CD4-positive, alpha-beta T cell treated with Interferon alpha-2 for 1 hour (primary cell): ENCODE measurements at regions not wholly inside any gene's neighbourhood (a gene's known extent, or its start where the extent isn't known, plus 50 kb on each side); places are given as distances from the start of the nearest gene placed in this dataset.
"Not testable (repeated sequence)": the region's sequence is repeated elsewhere in the genome, so short reads cannot be mapped to it uniquely, and the experiment has no call there.

Experiments
- DNase-seq, 2 donors: peaks; one replicate each; pipeline ENCODE4 v3.0.0-alpha.2; 2020 to 2022

DNA sequence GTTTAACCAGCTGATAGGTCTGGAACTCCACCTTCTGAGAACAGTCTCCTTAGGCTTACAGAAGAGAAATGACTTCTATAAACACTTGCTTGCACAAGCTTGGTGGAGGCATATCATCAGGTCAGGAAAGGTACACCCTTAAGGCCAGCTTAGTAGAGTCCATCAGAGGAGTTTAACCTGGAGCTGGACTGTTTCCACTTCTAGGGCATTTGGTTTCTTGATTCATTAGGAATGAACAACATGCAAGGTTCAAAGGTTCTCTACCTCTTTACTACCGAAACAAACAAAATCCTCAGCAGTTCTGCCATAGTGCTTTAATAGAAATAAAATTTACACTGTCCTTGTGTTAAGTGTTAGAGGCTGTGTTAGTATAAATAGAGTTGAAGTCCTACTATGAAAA, 171.4 kb upstream of the NPY2R start:
- no peak for DNase-seq

DNA sequence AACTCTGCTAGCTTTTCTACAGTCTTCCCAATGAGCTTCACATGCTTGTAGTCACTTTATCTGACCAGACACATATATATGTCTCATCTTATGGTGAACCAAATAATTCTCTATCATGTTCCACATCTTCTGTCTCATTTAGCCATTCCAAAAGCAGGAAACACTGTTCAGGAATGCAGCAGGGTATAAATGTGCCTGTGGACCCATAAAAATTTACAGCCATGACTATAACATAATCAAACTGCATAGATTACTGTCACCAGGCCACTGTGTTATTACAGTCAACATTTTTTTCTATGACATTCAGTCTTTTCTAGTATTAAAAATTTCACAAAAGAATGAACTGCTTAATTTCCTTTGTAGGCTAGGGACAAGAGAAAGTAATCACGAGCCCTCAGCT, 170.0 kb upstream of the NPY2R start:
- no peak for DNase-seq

DNA sequence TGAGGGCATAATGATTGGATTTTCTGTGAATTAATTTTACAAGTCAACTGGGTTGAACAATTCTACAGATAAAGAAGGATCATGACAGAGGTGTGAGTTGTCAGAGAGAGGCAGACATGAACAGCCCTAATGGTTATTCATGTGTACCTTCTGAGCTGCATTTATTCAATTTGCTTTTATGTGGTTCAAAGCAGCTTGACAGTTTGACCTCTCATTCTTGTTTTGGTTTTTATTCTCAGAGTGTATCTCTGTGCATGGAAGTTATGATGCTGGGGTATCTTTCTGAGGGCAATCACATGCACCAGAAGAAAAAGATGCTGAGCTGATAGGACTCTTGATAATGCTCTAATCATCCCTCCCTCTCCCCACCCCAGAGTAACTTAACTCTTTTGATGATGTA, 169.3 kb upstream of the NPY2R start:
- DNase-seq, result no peak

DNA sequence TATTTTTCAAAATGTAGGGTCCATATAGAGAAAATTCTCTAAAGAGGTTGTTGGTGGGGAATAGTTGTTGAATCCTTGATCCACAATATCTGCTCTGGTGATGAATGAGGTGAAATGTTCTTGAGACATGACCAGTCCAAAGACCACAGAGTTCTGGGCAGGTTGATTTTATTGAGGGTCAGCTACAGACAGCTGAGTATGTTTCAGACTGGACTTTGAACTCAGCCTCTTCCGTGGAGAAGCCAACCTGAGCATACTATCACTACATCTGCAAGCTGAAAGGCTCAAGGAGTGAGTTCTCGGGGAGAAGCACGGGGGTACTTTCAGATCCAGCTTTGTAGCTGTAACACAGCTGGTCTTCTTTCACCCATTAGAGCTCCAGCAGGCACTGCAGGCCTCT, 168.4 kb upstream of the NPY2R start:
- DNase-seq, result no peak

DNA sequence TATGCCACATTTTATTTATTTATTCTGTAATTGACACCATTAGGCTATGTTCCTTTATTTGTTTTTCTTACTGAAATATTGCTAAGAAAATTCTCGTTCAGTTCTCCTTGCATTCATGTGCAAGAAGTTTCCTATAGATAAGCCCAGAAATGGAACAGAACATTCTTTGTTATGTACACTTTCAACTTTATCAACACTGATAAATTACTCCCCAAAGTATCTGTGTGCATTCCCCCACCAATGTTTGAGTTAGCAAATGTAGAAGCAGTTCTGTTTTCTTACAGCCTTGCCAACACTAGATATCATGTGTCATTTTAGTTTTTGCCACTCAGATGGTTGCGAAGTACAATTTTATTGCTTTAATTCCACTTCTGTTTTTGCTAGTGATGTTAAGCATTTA, 166.4 kb upstream of the NPY2R start:
- no peak for DNase-seq

DNA sequence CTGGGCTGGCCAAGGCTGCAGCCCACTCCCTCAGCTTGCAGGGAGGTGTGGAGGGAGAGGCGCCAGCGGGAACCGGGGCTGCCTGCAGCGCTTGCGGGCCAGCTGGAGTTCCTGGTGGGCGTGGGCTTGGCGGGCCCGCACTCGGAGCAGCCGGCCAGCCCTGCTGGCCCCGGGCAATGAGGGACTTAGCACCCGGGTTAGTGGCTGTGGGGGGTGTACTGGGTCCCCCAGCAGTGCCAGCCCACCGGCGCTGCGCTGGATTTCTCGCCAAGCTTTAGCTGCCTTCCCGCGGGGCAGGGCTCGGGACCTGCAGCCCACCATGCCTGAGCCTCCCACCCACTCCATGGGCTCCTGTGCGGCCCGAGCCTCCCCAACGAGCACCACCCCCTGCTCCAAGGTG, 164.2 kb upstream of the NPY2R start:
- not testable (repeated sequence) for DNase-seq

DNA sequence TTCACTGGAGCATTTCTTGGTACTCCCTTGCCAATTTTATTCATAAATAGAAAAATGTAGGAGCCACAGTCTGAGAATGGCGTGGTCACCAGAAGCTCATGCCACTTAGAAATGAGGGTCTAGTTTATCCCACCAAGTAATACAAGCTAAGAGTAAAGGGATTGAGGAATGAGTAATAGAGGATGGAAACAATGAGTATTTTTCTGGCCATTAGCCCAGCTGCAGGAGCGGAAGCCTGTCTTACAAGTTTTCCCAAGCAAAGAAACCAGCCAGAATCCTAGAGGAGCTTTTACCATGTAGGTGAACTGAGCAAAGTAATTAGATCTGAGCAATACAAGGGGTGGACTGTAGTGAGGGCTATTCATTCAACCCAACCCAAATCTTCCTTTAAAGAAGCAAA, 160.7 kb upstream of the NPY2R start:
- DNase-seq, result no peak

DNA sequence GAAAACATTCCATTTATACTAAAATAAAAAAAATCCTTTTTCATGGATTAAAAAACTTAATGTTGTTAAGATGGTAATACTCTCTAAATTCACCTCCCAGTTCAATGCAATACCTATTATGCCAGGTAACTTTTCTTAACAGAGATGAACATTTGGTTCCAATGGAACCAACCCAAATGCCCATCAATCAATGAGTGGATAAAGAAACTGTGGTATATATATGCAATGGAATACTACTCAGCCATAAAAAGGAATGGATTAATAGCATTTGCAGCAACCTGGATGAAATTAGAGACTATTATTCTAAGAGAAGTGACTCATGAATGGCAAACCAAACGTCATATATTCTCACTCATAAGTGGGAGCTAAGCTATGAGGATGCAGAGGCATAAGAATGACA, 154.4 kb upstream of the NPY2R start:
- not testable (repeated sequence) for DNase-seq

DNA sequence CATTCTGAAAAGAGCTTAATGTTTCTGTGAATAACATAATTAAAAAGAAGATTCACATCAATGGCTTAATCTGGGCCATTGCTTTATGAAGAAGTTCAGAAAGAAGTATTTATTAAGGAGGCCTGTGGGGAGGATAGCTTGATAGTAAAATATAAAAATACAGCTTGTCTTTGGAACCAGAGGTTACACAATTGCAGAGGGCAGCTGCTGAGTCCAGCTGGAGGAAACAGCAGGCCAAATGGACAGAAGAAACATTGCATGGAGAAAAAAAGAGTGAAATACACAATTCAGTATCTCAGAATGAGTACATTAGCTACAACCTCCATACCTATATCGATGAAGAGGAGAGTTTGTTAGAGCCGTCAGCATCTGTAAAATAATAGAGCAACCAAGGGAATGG, 148.0 kb upstream of the NPY2R start:
- DNase-seq, result no peak

DNA sequence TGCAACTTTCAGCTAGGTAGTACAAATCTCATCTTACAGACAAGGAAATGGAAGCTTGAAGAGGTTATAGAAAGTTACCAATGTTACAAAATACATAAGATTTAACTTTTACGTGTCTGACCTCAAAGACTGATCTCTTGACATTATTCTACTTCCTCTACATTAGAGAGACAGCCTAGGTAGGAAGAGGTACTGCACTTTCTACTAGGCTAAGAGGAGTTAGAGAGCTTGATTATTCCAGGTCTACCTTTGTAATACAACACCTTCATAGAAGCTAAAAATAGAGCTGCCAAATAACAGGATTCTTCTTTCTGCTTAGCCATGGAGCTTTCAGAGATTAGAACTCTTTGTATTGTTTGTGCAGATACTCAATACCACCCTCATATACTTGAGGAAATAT, 147.6 kb upstream of the NPY2R start:
- DNase-seq, result no peak

DNA sequence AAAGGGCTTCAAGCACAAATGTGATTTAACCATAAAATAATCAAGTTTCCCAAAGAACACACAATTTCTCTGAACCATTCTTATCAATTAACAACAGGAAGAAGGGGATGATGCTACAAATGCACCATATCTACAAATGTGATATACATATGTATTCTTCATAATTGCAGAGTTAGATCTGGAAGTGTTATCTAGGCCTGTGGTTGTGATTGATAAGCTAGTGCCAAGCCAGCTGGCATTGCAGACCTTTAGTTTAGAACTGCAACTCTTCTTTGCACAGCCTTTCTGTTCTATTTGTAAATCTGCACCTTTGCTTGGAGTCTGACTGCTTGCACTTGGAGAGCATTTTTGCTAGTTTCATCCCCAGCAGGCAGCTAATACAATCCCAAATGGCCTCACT, 145.5 kb upstream of the NPY2R start:
- no peak for DNase-seq

DNA sequence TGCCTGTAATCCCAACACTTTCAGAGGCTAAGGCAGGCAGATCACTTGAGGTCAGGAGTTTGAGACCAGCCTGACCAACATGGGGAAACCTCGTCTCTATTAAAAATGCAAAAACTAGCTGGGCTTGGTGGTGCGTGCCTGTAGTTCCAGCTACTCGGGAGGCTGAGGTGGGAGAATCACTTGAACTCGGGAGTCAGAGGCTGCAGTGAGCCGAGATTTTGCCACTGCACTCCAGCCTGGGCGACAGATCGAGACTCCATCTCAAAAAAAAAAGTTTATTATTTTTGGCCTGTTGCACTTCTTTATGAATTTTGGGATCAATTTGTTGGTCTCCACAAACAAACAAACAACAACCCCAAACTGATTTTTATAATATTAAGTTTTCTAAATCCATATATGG, 143.5 kb upstream of the NPY2R start:
- DNase-seq, result not testable (repeated sequence)

DNA sequence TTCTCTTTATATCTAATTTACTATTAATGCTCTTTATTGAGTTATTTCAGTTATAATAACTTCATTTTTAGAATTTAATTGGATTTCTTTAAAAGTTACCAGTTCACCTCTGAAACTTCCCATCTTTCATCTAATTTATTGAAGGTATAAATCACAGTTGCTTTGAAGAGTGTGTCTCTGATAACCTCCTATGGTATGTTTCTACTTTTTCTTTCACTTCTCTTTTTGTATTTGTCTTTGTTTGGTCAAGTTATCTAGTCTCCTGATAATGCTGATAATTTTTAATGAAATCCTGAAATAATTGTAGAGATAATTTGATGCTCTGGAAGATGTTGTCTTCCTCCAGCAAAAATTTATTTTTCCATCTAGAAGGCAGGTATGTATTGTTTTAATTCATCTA, 141.6 kb upstream of the NPY2R start:
- DNase-seq, result no peak

DNA sequence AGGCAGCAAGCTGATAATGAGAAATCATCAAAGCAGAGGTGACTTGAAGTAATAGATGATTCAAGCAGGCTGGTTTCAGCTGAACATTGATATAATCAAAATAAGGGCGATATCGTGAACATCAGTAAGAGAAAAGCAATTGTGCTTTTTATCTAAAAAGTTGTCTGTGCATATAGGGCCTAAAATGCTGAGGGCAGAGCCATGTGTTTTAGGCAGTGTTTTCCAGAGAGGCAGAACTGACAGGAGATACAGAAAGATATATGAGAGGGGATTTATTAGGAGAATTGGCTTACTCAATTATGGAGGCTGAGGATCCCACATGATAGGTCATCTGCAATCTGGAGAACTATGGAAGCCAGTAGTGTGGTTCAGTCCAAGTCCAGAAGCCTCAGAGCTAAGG, 136.5 kb upstream of the NPY2R start:
- DNase-seq, result no peak

DNA sequence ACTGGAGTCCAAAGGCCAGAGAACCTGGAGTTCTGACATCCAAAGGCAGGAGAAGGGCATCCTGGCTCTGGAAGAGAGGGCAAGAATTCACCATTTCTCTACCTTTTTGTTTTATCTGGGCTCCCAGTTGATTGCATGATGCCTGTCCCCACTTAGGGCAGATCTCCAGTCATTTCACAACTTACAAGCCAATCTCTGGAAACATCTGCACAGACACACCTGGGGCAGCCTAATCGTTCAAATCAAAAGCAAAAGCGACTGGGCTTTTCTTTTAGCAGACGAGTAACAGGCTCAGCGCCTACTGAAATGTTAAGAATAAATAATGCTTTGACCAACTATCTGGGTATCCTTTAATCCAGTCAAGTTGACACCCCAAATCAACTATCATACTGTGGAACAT, 136.0 kb upstream of the NPY2R start:
- DNase-seq, result no peak

DNA sequence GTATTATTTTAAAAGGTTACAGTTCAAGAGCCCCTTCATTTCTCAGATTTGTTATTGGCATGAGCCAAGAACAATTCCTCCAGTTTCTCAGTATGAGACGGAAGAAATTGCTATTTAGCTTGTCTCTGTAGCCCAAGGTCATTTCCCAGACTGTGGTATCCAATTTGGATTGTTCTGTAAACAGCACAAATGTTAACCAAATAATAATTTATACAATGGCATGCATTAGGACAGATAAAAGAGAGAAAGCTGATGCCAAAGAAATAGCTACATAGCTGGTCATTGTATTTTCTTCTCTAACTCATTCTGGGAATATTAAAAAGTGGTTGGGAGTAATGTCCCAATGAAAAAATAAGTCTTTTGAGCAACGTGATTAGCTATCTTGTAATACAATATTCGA, 134.6 kb upstream of the NPY2R start:
- DNase-seq, result no peak

DNA sequence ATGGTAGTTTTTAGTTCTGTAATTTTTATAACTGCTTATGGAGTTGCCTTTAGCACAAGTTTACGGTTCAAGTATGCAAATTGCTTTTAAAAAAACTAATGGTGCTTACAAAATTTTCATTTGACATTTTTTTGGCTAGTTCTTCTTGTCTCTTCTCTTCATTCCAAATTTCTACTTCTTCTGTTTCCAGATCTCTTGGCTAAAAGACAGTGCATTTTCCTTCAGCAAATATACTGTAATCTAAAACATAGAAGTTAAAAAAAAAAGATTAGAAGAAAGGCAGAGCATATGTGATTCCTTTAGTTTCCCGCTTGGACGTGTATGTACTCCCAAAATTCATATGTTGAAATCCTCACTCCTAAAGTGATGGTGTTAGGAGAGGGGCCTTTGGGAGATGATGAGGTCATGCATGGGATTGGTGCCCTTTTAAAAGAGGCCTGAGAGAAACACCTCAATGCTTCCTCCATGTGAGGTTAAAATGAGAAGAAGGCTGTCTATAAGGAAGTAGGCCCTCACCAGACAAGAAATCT, 132.1 kb upstream of the NPY2R start:
- no peak for DNase-seq

DNA sequence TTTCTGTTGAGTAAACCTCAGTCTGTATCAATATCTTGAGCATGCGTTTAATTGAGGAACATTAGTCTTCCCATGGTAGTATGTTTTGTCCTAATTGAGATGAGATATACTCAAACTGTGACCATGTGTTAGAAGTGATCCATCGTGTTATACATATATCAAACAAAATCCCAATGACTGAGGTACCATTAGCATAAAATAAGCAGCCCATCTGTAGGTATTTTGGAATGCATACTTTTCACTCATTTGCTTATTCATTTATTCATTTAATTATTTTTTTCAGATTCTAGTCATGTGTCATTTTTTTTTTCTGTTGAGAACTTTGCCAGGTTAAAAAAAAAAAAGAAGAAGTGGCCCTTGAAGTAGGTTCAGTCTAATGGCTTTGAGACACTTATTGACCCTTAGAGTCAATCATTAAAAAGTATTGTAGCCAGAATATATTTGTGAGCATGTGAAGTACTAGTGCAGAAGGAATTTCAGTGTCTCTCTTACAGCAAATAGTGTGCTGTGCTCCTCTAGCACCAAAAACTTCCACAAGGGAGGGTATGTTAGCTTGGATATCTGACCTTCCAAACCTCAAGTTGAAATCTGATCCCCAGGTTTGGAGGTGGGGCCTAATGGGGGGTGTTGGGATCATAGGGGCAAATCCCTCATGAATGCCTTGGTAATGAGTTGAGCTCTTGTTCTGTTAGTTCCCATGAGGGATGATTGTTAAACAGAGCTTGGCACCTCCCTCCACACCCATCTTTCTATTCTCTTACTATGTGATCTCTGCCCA, 130.8 kb upstream of the NPY2R start:
- no peak for DNase-seq

DNA sequence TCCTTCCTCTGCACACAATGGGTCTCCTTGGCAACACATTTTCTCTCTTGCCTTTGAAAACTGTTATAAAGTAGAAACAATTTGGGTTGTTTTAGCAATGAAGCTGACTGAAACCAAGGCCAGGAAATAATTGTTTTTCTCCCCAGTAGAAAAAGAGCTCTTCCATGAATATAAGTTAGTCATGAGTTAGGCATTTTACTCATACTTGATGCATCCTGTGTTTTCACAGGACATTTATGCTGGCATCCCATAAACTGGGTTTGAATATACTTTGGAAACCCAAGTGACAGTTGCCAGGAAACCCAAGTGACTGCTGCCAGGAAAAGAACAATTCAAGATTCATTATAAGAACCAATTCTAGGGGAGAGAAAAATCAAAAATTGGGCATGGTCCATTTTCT, 128.6 kb upstream of the NPY2R start:
- DNase-seq, result no peak

DNA sequence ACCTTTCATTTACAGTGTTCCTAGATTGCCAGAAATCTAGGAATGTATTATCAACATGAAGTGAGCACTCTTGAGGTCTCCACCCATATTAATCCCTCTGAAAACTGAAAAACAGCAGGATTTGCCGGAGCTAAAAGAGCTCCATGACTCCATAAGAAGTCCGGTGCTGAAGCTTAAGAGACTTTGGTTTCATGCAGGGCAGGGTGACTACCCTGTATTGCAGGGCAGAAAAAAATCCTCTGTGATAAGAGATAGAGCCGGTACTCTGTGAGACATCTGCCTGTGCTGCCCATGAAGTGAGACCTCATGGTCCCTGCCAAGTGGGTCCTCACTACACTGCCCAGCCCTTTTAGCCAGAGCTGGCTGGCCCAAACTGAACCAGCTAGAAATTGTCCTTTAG, 127.2 kb upstream of the NPY2R start:
- DNase-seq, result no peak

DNA sequence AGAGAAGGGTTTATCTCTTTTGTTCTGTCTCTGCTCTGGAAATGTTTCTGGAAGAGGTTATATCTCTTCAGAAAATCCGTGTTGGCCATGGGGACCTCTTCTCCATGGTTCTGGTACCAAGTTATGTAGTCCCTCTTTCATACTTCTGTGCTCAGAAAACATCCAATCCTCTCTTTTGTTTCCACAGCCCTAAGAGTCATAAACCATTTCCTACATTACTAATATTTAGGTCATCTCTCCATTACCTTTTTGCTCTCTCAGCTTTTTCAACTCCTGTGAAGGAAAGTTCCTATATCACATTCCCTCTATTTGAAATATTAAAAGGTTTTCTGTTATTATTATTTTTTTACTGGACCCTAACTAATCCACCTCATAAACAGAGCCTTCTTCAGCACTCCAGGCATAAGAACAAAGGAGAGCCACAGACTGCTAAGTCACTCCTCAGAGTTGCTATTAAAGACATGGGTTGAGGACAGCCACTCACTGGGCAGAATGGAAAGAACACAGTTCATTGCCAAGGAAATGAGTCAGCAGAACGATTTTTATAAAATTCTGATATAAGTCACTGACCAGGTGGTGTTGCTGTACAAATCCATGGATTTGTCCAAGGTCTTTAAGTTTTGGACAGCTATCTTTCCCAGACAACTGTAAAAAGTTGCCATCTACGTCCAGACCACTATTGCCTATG, 122.4 kb upstream of the NPY2R start:
- DNase-seq, result no peak

DNA sequence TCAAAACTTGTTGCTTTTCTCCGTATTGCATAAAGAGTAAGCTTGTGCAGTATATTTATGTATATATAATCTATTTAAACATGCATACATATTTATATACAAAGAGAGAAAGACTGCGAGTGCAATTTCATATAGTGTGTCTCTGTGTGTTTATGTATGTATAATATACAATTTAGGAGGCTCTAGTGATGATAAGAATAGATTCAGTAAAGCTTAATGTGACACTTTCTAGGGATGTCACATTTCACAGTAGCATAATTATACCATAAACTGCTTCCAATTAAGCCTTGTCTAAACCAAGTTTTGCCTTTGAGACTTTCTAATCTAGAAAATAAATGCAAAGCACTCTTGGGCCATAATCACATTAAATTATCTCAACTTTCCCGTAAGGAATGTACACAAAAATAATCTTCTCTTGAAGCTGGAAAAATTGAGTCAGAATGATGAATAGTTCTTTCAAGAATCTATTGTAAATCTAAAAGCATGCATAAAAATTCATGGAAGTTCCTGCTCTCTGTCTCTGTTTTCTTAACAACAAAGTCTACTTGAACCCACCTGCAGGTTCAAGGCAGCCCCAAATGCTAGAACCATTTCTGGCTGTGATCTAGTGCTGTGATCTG, 114.1 kb upstream of the NPY2R start:
- no peak for DNase-seq

DNA sequence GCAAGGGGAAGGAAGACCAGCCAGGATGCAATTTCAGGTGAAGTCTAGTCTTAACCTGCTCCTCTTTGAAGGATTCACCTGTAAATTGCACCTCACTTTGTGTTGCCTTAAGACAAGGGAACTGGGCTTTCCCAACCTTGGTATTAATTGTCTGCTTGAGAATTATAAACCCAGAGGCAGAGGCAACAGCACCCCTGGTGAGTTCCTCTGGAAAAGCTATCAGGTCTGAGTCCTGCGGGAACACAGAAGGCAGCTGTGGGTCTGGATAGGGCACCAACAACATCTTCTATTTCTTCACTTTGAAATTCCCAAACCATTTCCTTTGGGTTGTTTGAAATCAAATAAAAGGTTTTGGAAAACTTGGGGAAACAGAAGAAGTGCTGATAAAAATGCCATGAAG, 109.2 kb upstream of the NPY2R start:
- DNase-seq, result no peak

DNA sequence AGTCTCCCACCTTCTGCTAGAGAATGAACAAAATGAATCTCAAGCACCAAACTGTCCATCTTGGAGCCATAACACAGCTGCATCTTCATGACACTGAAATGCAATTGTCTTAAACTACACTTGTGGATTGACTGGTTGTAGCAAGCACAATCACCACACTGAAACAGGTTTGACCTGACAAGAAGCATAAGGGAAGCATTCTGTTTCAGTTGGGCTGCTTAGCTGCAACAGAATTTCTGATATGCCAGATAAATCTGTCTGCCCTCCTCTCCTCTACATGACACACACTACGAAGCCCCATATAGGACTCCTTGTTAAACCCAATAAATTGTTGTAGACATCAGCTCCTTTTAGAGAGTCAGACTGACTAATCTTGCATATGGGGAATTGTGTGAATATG, 101.8 kb upstream of the NPY2R start:
- DNase-seq, result no peak
